EH (cell line): ENCODE measurements at regions not wholly inside any gene's neighbourhood (a gene's known extent, or its start where the extent isn't known, plus 50 kb on each side); places are given as distances from the start of the nearest gene placed in this dataset.
"Not testable (repeated sequence)": the region's sequence is repeated elsewhere in the genome, so short reads cannot be mapped to it uniquely, and the experiment has no call there.

Experiments used
- DNase-seq: peaks from one replicate; pipeline ENCODE4 v3.0.0-alpha.2; 2015; ENCODE audit warnings: low read depth

GRCh38 chr13:69092615-69093322 is 1014.9 kb upstream of the ATXN8OS start:
- DNase-seq, result no peak

GRCh38 chr13:69077267-69077666 is 1030.4 kb upstream of the ATXN8OS start:
- DNase-seq, result no peak

- DNase-seq, result no peak
These were observed 1038.0 kb upstream of the ATXN8OS start for GRCh38 chr13:69069554-69070133.

- DNase-seq, result no peak
These were observed 1056.9 kb upstream of the ATXN8OS start for GRCh38 chr13:69050696-69051095.

GRCh38 chr13:69044629-69045028 is 1063.0 kb upstream of the ATXN8OS start:
- no peak for DNase-seq

GRCh38 chr13:69040898-69041297 is 1066.7 kb upstream of the ATXN8OS start:
- no peak for DNase-seq

- DNase-seq, result no peak
These were observed 1071.9 kb upstream of the ATXN8OS start for GRCh38 chr13:69035771-69036170.

GRCh38 chr13:69028936-69029335 is 1078.7 kb upstream of the ATXN8OS start:
- no peak for DNase-seq

GRCh38 chr13:69020120-69020519 is 1087.5 kb upstream of the ATXN8OS start:
- DNase-seq, result no peak

GRCh38 chr13:69018173-69018572 is 1089.5 kb upstream of the ATXN8OS start:
- not testable (repeated sequence) for DNase-seq

GRCh38 chr13:69010789-69011188 is 1096.8 kb upstream of the ATXN8OS start:
- no peak for DNase-seq

- DNase-seq, result no peak
These were observed 1099.1 kb upstream of the ATXN8OS start for GRCh38 chr13:69008499-69008898.

GRCh38 chr13:68998056-68998455 is 1109.6 kb upstream of the ATXN8OS start:
- DNase-seq, result no peak

- no peak for DNase-seq
These were observed 1111.0 kb upstream of the ATXN8OS start for GRCh38 chr13:68996668-68997025.

- no peak for DNase-seq
These were observed 1111.5 kb upstream of the ATXN8OS start for GRCh38 chr13:68995972-68996667.

GRCh38 chr13:68993154-68993553 is 1114.5 kb upstream of the ATXN8OS start:
- no peak for DNase-seq

- no peak for DNase-seq
These were observed 1119.5 kb upstream of the ATXN8OS start for GRCh38 chr13:68988176-68988575.

- DNase-seq, result no peak
These were observed 1120.0 kb upstream of the ATXN8OS start for GRCh38 chr13:68987585-68987984.

GRCh38 chr13:68984688-68985319 is 1122.8 kb upstream of the ATXN8OS start:
- no peak for DNase-seq

- no peak for DNase-seq
These were observed 1124.5 kb upstream of the ATXN8OS start for GRCh38 chr13:68982961-68983619.

- no peak for DNase-seq
These were observed 1131.3 kb upstream of the ATXN8OS start for GRCh38 chr13:68976287-68976686.

GRCh38 chr13:68970532-68970931 is 1137.1 kb upstream of the ATXN8OS start:
- no peak for DNase-seq
